GM12891 (cell line): ENCODE measurements at regions not wholly inside any gene's neighbourhood (a gene's known extent, or its start where the extent isn't known, plus 50 kb on each side); places are given as distances from the start of the nearest gene placed in this dataset.

Experiments
- POLR2A ChIP-seq: IDR thresholded peaks from 2 replicates; pipeline ENCODE4 v1.6.1; 2011; ENCODE audit warnings: low read depth, low read length, control low read depth
- POLR2AphosphoS5 ChIP-seq: IDR thresholded peaks from 2 replicates; pipeline ENCODE4 v1.6.1; 2011; ENCODE audit warnings: low read depth, low read length, control low read depth
- TAF1 ChIP-seq: IDR thresholded peaks from 2 replicates; pipeline ENCODE4 v1.6.1; 2011; ENCODE audit warnings: low read depth, low read length, control low read depth

GRCh38 chr16:51773071-51773890, 622.2 kb upstream of the SALL1 start:
- TF ChIP-seq POLR2AphosphoS5 (no peak), POLR2A (no peak), TAF1 (no peak)
